Left renal cortex interstitium (tissue), 4 donors: ENCODE measurements at regions not wholly inside any gene's neighbourhood (a gene's known extent, or its start where the extent isn't known, plus 50 kb on each side); places are given as distances from the start of the nearest gene placed in this dataset.

ENCODE experiments used
- DNase-seq, 4 donors: peaks; one replicate each; pipeline ENCODE4 v3.0.0-alpha.2; 2013; ENCODE audit warnings: low read depth in 4 of 4, low spot score in 2 of 4, missing footprints in 1 of 4

- DNase-seq = peak in 2 of 4 donors; percentile 23 to 29
Measured at GRCh38 chr16:72241008-72241407, 69.1 kb upstream of the PMFBP1 start.

DNA sequence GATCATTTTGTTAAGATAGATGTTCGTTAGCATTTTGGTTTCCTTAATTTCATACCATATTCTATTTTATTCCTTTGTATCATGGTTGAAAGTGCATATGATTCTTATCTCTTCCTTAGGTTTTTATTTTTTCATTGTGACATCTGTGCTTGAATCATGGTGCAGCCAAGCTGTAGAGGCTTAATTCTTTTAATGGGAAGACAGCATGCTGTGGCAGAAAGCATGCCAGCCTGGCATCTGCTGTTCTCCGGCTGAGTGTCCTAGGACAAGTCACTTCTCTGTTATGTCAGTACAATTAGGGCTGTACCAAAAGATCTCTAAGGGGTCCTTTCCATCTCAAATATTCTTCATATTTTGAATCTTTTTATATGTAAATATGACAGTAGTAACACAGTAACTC, 68.5 kb upstream of the PMFBP1 start:
- no peak for DNase-seq

- DNase-seq = no peak
Measured at GRCh38 chr16:72236866-72237265, 64.9 kb upstream of the PMFBP1 start.

DNA sequence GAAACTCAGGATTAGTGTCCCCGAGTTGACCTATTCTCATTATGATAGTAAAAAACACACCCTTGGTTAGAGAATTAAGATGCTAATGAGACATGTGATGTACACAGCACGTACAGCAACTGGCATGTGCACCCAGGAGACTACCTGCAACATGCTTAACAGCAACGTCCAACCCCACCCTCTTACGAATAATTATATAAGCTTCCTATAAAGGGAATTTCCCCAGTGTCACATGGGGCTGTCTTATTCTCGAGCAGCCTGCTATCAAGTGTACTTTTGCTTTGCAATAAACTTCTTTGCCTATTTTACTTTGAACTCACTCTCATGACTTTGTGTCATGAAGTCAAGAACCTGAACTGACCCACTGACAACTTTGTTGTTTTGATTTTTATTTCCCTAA, 62.4 kb upstream of the PMFBP1 start:
- DNase-seq = no peak

GRCh38 chr16:72228014-72228413, 56.1 kb upstream of the PMFBP1 start:
- DNase-seq = no peak

- DNase-seq = no peak
Measured at GRCh38 chr16:72226136-72226535, 54.2 kb upstream of the PMFBP1 start.

DNA sequence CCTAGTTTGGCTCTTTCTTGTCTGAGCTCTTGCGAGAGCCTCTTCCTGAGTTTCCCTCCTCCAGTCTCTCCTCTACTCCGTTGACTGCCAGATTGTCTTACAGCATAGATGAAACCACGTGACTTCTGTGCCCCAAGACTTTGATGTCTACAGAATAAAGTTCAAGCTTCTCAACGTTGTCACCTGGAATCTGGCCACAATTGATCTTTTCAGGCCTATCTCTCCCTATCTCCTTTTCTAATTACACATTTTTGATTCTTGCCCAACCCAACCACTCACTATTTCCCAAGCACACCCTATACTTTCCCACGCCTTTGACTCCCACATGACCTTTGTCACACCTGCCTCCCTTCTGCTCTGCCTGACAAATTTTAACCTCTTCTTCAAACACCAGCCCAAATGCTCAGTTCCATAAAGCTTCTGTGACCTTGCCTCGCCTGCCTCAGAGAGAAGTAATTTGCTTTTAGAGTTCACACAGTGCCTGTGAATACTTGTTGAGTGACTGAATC, 52.4 kb upstream of the PMFBP1 start:
- no peak for DNase-seq

DNA sequence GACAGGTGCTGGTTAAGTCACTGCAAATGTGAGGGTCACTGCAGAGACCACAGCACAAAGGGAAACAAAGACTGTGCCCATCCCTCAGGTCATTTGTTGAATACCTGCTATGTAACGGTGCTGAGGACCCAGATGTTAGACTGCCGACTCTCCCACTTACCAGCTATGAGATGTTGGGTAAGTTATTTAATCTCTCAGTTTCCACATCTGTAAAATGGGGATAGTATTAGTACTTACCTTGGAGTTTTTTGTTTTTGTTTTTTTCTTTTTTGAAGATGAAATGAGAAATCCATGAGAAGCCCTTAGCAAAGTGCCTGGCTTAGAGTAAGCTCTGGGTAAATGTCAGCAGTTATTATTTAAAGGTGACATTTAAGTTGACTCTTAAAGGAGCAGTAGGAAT, 50.5 kb upstream of the PMFBP1 start:
- DNase-seq = no peak
